DMS114 treated with DMSO at 0.1 percent for 48 hours (cell line): ENCODE measurements at regions not wholly inside any gene's neighbourhood (a gene's known extent, or its start where the extent isn't known, plus 50 kb on each side); places are given as distances from the start of the nearest gene placed in this dataset.
"Not testable (repeated sequence)": the region's sequence is repeated elsewhere in the genome, so short reads cannot be mapped to it uniquely, and the experiment has no call there.

Experiments
- DNase-seq: peaks from one replicate; lab custom pipeline; 2025; ENCODE audit not compliant: unreplicated experiment; lab: John Stamatoyannopoulos, UW

- DNase-seq, result no peak
These were observed 1075.3 kb upstream of the ALCAM start for GRCh38 chr3:104291437-104291851.

- DNase-seq, result no peak
These were observed 1074.8 kb upstream of the ALCAM start for GRCh38 chr3:104291878-104292277.

GRCh38 chr3:104297617-104298016, 1069.1 kb upstream of the ALCAM start:
- DNase-seq, result no peak

GRCh38 chr3:104298662-104299061, 1068.0 kb upstream of the ALCAM start:
- DNase-seq, result no peak

- DNase-seq, result no peak
These were observed 1050.6 kb upstream of the ALCAM start for GRCh38 chr3:104316118-104316517.

GRCh38 chr3:104323226-104323625, 1043.5 kb upstream of the ALCAM start:
- DNase-seq, result no peak

- DNase-seq, result no peak
These were observed 1019.4 kb upstream of the ALCAM start for GRCh38 chr3:104347291-104347690.

- no peak for DNase-seq
These were observed 1016.9 kb upstream of the ALCAM start for GRCh38 chr3:104349836-104350235.

- DNase-seq, result no peak
These were observed 1012.8 kb upstream of the ALCAM start for GRCh38 chr3:104353951-104354350.

GRCh38 chr3:104359546-104359945, 1007.2 kb upstream of the ALCAM start:
- DNase-seq, result no peak

- no peak for DNase-seq
These were observed 1006.7 kb upstream of the ALCAM start for GRCh38 chr3:104360038-104360437.

- not testable (repeated sequence) for DNase-seq
These were observed 1005.0 kb upstream of the ALCAM start for GRCh38 chr3:104361748-104362147.

GRCh38 chr3:104362319-104362718, 1004.4 kb upstream of the ALCAM start:
- DNase-seq, result no peak

GRCh38 chr3:104367000-104367399, 999.7 kb upstream of the ALCAM start:
- DNase-seq, result no peak

- no peak for DNase-seq
These were observed 997.9 kb upstream of the ALCAM start for GRCh38 chr3:104368760-104369159.

GRCh38 chr3:104385421-104385820, 981.3 kb upstream of the ALCAM start:
- DNase-seq, result no peak

- DNase-seq, result no peak
These were observed 978.1 kb upstream of the ALCAM start for GRCh38 chr3:104388619-104389018.

- no peak for DNase-seq
These were observed 974.4 kb upstream of the ALCAM start for GRCh38 chr3:104392327-104392726.

GRCh38 chr3:104396974-104397669, 969.6 kb upstream of the ALCAM start:
- no peak for DNase-seq

- DNase-seq, result no peak
These were observed 969.0 kb upstream of the ALCAM start for GRCh38 chr3:104397713-104398112.

- DNase-seq, result no peak
These were observed 963.8 kb upstream of the ALCAM start for GRCh38 chr3:104402902-104403301.

- no peak for DNase-seq
These were observed 955.0 kb upstream of the ALCAM start for GRCh38 chr3:104411757-104412156.
